OCI-LY7 (cell line): ENCODE measurements at regions not wholly inside any gene's neighbourhood (a gene's known extent, or its start where the extent isn't known, plus 50 kb on each side); places are given as distances from the start of the nearest gene placed in this dataset.
"Not testable (repeated sequence)": the region's sequence is repeated elsewhere in the genome, so short reads cannot be mapped to it uniquely, and the experiment has no call there.

Source experiments
- CTCF ChIP-seq: fragments of 200-600 bp; sonication (generic); conservative IDR thresholded peaks from 2 replicates; pipeline ENCODE4 v1.5.1; 2014; ENCODE audit warnings: mild to moderate bottlenecking, antibody characterized with exemption, low read length, moderate library complexity, mixed read lengths
- EZH2phosphoT487 ChIP-seq: fragments of 200-600 bp; sonication (generic); IDR thresholded peaks from 2 replicates; pipeline ENCODE4 v1.6.1; 2018; ENCODE audit warnings: low read depth, borderline replicate concordance, mild to moderate bottlenecking, mixed run types, antibody characterized with exemption, low read length, moderate library complexity, mixed read lengths

GRCh38 chrX:1764883-1765364 is 150.1 kb downstream of the ASMT start:
- not testable (repeated sequence) for TF ChIP-seq CTCF, EZH2phosphoT487
